Activated T-cell treated with anti-CD3 and anti-CD28 coated beads, Interleukin-2, amount 50 U/mL, for 72 hours (primary cell): ENCODE measurements at regions not wholly inside any gene's neighbourhood (a gene's known extent, or its start where the extent isn't known, plus 50 kb on each side); places are given as distances from the start of the nearest gene placed in this dataset.

Experiments
- ATAC-seq, 2 donors: fragments of 150-1000 bp; cut with Tn5 transposase; replicated peaks in 1 of 2; 2 replicates each; pipeline ENCODE4 v1.10.0; 2021; ENCODE audit warnings: moderate library complexity in 2 of 2, mild to moderate bottlenecking in 1 of 2
- DNase-seq, 2 donors: peaks; one replicate each; pipeline ENCODE4 v3.0.0; 2021 to 2022; ENCODE audit warnings: mixed read lengths in 1 of 2
- H3K27ac Mint-ChIP-seq: one replicate; pipeline ENCODE4 v1.8.0; 2022; ENCODE audit warnings: mild to moderate bottlenecking, moderate library complexity, mixed read lengths
- H3K27me3 Mint-ChIP-seq: one replicate; pipeline ENCODE4 v1.8.0; 2022; ENCODE audit warnings: low read depth, mixed read lengths
- H3K36me3 Mint-ChIP-seq, 2 donors: one replicate each; pipeline ENCODE4 v1.8.0; 2022; ENCODE audit warnings: mixed read lengths in 2 of 2, mild to moderate bottlenecking in 1 of 2; ENCODE audit not compliant: insufficient read depth in 2 of 2
- H3K4me1 Mint-ChIP-seq: one replicate; pipeline ENCODE4 v1.8.0; 2022; ENCODE audit warnings: low read depth, mixed read lengths
- H3K4me3 Mint-ChIP-seq, 2 donors: one replicate each; pipeline ENCODE4 v1.8.0; 2022; ENCODE audit warnings: mild to moderate bottlenecking in 2 of 2, mixed read lengths in 2 of 2, moderate library complexity in 2 of 2
- H3K9me3 Mint-ChIP-seq, 2 donors: one replicate each; pipeline ENCODE4 v1.8.0; 2022; ENCODE audit warnings: mixed read lengths in 2 of 2

DNA sequence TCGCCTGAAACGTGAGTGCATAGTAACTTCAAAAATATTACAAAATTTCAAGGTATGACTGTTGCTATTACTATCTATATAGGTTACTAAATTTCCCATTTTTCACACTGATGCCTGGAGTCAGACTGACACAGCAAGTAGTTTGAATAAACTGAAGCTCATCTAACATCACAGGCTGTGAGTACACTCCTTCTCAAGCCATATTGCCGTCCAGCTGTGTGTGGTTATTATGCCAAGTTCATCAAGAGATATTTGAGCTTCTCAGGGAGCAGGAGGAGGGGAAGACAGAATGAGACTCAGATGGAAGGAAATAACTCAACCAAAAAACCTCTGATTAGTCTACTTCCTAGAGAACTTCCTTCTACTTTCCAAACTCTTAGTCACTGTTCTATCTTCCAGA, 473.9 kb downstream of the TOX3 start:
- H3K36me3 Mint-ChIP-seq: no peaks in the 10 kb centered on the region
- H3K9me3 Mint-ChIP-seq: peaks cover 0 to 3% of the 10 kb centered on the region in 2 donors
- no peak overlapping the region for H3K27ac Mint-ChIP-seq
- no peaks in the 10 kb centered on the region for H3K27me3 Mint-ChIP-seq
- ATAC-seq (no peak), DNase-seq (no peak)
- no peak overlapping the region for H3K4me3 Mint-ChIP-seq
- no peaks in the 10 kb centered on the region for H3K4me1 Mint-ChIP-seq

GRCh38 chr16:52071101-52071500, 475.8 kb downstream of the TOX3 start:
- Mint-ChIP-seq H3K9me3 (peaks cover 0 to 2% of the 10 kb centered on the region in 2 donors), H3K36me3 (no peaks in the 10 kb centered on the region), H3K27me3 (no peaks in the 10 kb centered on the region), H3K27ac (no peak overlapping the region), H3K4me3 (no peak overlapping the region), H3K4me1 (no peaks in the 10 kb centered on the region)
- ATAC-seq (no peak), DNase-seq (no peak)

DNA sequence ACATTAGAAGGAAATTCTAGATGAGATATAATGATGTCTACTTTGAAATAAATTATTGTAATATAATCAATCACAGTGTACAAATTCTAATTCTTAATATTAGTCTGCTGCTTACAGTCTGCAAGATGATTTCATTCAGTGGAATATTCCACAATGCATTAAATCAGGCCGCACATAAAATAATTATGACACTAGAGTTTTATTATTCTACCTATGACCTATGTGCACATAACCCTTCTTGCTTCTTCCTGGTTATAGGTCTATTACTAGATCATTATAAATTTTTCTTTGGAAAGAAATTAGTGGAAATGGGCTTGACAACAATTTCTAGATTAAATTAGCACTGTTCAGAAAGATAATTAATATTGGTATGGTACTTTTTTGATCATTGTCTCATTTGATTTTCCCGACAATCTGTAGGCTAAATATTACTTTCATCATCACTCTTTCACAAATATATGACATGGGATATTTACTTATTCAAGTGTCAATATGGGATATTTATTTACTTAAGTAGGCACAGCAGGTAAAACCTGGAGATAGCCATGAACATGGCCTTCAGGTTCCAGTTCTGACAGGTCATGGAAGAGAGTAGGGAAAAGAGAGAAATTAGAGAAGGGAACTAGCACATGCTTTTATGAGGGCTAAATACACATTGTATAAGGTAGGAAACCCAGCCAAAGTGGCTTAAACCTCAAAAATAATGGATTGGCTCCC, 476.4 kb downstream of the TOX3 start:
- DNase-seq (no peak), ATAC-seq (no peak)
- Mint-ChIP-seq H3K4me3 (no peak overlapping the region), H3K27me3 (no peaks in the 10 kb centered on the region), H3K27ac (no peak overlapping the region), H3K36me3 (no peaks in the 10 kb centered on the region), H3K9me3 (peaks cover 2% of the 10 kb centered on the region in 2 donors), H3K4me1 (no peaks in the 10 kb centered on the region)

- H3K4me3 Mint-ChIP-seq: no peak overlapping the region
- no peaks in the 10 kb centered on the region for H3K27me3 Mint-ChIP-seq
- no peak overlapping the region for H3K27ac Mint-ChIP-seq
Measured at GRCh38 chr16:52069866-52070265, 477.1 kb downstream of the TOX3 start.

GRCh38 chr16:52068447-52069074, 478.4 kb downstream of the TOX3 start:
- Mint-ChIP-seq H3K9me3 (peaks cover 2 to 3% of the 10 kb centered on the region in 2 donors), H3K4me3 (no peak overlapping the region), H3K36me3 (peaks cover 0 to 2% of the 10 kb centered on the region in 2 donors), H3K27me3 (no peaks in the 10 kb centered on the region), H3K27ac (no peak overlapping the region), H3K4me1 (no peaks in the 10 kb centered on the region)
- ATAC-seq (no peak), DNase-seq (no peak)

More at GRCh38 chr16:52069866-52070265, 477.1 kb downstream of the TOX3 start:
- ATAC-seq: no peak
- H3K36me3 Mint-ChIP-seq: peaks cover 0 to 2% of the 10 kb centered on the region in 2 donors
- no peaks in the 10 kb centered on the region for H3K4me1 Mint-ChIP-seq
- H3K9me3 Mint-ChIP-seq: peaks cover 2 to 3% of the 10 kb centered on the region in 2 donors
- DNase-seq: no peak

- no peak for DNase-seq
- peaks cover 0 to 2% of the 10 kb centered on the region in 2 donors for H3K36me3 Mint-ChIP-seq
- H3K9me3 Mint-ChIP-seq: peaks cover 2 to 3% of the 10 kb centered on the region in 2 donors
- no peak overlapping the region for H3K27ac Mint-ChIP-seq
- no peak overlapping the region for H3K4me3 Mint-ChIP-seq
- H3K27me3 Mint-ChIP-seq: no peaks in the 10 kb centered on the region
- H3K4me1 Mint-ChIP-seq: no peaks in the 10 kb centered on the region
- ATAC-seq: no peak
Measured at GRCh38 chr16:52066962-52067361, 480.0 kb downstream of the TOX3 start.

DNA sequence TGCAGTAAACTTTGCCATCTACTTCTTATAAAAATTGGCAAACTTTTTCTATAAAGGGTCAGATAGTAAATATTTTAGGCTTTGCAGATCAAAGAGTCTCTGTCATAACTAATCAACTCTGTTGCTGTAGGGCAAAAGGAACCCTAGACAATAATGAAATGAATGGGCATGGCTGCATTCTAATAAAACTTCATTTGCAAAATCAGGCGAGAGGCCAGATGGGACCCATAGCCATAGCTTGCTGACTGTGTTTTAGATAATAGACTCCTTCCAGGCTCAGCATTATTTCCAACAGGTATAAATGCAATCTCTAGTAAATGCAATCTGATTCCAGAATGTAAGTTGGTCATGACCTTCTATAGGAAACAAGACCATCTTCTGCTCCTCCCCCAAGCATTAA, 490.7 kb downstream of the TOX3 start:
- Mint-ChIP-seq H3K36me3 (no peaks in the 10 kb centered on the region), H3K27ac (no peak overlapping the region), H3K27me3 (no peaks in the 10 kb centered on the region), H3K4me1 (no peaks in the 10 kb centered on the region), H3K9me3 (no peaks in the 10 kb centered on the region), H3K4me3 (no peak overlapping the region)
- ATAC-seq: no peak
- DNase-seq: no peak

DNA sequence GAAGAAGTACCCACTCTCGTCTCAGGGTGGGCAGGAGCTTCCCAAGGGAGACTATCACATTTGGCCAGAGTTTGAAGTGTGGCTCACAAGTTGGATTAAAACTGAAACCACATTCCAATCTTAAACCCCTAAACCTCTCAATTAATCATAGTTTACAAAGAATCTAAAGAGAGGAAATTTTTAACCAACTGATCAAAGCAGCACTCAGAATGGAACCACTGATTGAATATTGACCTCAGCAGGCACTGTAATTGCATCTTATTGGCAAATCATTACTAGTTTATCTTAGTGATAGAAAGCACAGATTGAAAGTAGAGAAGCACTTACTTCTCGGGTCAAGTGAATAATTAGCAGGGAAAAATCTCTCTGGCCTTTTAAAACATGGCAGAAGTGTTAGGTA, 491.6 kb downstream of the TOX3 start:
- H3K27me3 Mint-ChIP-seq: no peaks in the 10 kb centered on the region
- no peak for ATAC-seq
- no peak overlapping the region for H3K4me3 Mint-ChIP-seq
- H3K27ac Mint-ChIP-seq: no peak overlapping the region
- DNase-seq: no peak
- H3K9me3 Mint-ChIP-seq: peaks cover 0 to 2% of the 10 kb centered on the region in 2 donors
- no peaks in the 10 kb centered on the region for H3K4me1 Mint-ChIP-seq
- H3K36me3 Mint-ChIP-seq: peaks cover 0 to 1% of the 10 kb centered on the region in 2 donors

GRCh38 chr16:52054326-52054725, 492.6 kb downstream of the TOX3 start:
- no peak overlapping the region for H3K4me3 Mint-ChIP-seq
- ATAC-seq: no peak
- no peak for DNase-seq
- H3K27ac Mint-ChIP-seq: no peak overlapping the region
- H3K9me3 Mint-ChIP-seq: peaks cover 0 to 2% of the 10 kb centered on the region in 2 donors
- H3K36me3 Mint-ChIP-seq: peaks cover 0 to 1% of the 10 kb centered on the region in 2 donors
- H3K4me1 Mint-ChIP-seq: no peaks in the 10 kb centered on the region
- no peaks in the 10 kb centered on the region for H3K27me3 Mint-ChIP-seq

GRCh38 chr16:52052818-52053217, 494.1 kb downstream of the TOX3 start:
- no peak for DNase-seq
- Mint-ChIP-seq H3K4me3 (no peak overlapping the region), H3K27me3 (no peaks in the 10 kb centered on the region), H3K27ac (no peak overlapping the region), H3K36me3 (peaks cover 0 to 1% of the 10 kb centered on the region in 2 donors), H3K4me1 (no peaks in the 10 kb centered on the region), H3K9me3 (peaks cover 0 to 2% of the 10 kb centered on the region in 2 donors)
- ATAC-seq: no peak

GRCh38 chr16:52051414-52052172, 495.4 kb downstream of the TOX3 start:
- Mint-ChIP-seq H3K4me1 (no peaks in the 10 kb centered on the region), H3K9me3 (peaks cover under 1 to 2% of the 10 kb centered on the region in 2 donors), H3K27me3 (no peaks in the 10 kb centered on the region), H3K36me3 (peaks cover 0 to 1% of the 10 kb centered on the region in 2 donors), H3K4me3 (no peak overlapping the region), H3K27ac (no peak overlapping the region)
- DNase-seq (no peak), ATAC-seq (no peak)

GRCh38 chr16:52050418-52050817, 496.5 kb downstream of the TOX3 start:
- no peaks in the 10 kb centered on the region for H3K27me3 Mint-ChIP-seq
- no peak for ATAC-seq
- H3K27ac Mint-ChIP-seq: no peak overlapping the region
- H3K4me1 Mint-ChIP-seq: no peaks in the 10 kb centered on the region
- H3K9me3 Mint-ChIP-seq: peaks cover 2 to 3% of the 10 kb centered on the region in 2 donors
- peaks cover 0 to 1% of the 10 kb centered on the region in 2 donors for H3K36me3 Mint-ChIP-seq
- no peak overlapping the region for H3K4me3 Mint-ChIP-seq
- no peak for DNase-seq

GRCh38 chr16:52035436-52035835, 511.5 kb downstream of the TOX3 start:
- Mint-ChIP-seq H3K4me3 (no peak overlapping the region), H3K27me3 (no peaks in the 10 kb centered on the region), H3K4me1 (no peaks in the 10 kb centered on the region), H3K9me3 (peaks cover 9% of the 10 kb centered on the region in 2 donors), H3K36me3 (no peaks in the 10 kb centered on the region), H3K27ac (no peak overlapping the region)
- ATAC-seq: no peak
- no peak for DNase-seq
